ENCODE measurements at regions not wholly inside any gene's neighbourhood (a gene's known extent, or its start where the extent isn't known, plus 50 kb on each side); places are given as distances from the start of the nearest gene placed in this dataset.

DNA sequence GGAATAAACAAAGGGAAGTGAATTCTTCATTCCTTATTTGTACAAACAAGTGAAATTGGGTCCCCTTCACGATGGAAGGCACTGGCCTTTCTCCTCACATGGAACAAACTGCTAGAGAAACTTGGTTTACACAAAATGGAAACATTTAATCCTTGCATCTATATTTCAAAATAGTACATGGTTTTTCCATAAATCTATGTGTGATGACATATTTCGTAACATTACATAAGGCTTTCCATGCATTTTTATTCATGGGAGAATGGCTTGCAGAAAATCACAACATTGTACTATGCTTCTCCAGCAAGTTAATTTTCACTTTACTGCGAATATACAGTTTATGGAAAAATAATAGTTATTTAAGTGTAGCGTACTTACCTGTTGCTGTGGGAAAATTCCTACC lies 81.0 kb upstream of the CDIN1 start:
- TF ChIP-seq, protein P1, sequence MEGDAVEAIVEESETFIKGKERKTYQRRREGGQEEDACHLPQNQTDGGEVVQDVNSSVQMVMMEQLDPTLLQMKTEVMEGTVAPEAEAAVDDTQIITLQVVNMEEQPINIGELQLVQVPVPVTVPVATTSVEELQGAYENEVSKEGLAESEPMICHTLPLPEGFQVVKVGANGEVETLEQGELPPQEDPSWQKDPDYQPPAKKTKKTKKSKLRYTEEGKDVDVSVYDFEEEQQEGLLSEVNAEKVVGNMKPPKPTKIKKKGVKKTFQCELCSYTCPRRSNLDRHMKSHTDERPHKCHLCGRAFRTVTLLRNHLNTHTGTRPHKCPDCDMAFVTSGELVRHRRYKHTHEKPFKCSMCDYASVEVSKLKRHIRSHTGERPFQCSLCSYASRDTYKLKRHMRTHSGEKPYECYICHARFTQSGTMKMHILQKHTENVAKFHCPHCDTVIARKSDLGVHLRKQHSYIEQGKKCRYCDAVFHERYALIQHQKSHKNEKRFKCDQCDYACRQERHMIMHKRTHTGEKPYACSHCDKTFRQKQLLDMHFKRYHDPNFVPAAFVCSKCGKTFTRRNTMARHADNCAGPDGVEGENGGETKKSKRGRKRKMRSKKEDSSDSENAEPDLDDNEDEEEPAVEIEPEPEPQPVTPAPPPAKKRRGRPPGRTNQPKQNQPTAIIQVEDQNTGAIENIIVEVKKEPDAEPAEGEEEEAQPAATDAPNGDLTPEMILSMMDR (IDR thresholded peaks at IDR 0.05; ENCODE audit: low read depth, low read length, poor library complexity, severe bottlenecking): no peak
- TF ChIP-seq EZH2phosphoT487 (IDR thresholded peaks at IDR 0.05; ENCODE audit: borderline replicate concordance, low read length): no peak
